Stromal cell of bone marrow (primary cell): ENCODE measurements at regions not wholly inside any gene's neighbourhood (a gene's known extent, or its start where the extent isn't known, plus 50 kb on each side); places are given as distances from the start of the nearest gene placed in this dataset.
"Not testable (repeated sequence)": the region's sequence is repeated elsewhere in the genome, so short reads cannot be mapped to it uniquely, and the experiment has no call there.

Experiments
- DNase-seq: peaks from one replicate; pipeline ENCODE4 v3.0.0-alpha.2; 2012; ENCODE audit warnings: low read depth

DNA sequence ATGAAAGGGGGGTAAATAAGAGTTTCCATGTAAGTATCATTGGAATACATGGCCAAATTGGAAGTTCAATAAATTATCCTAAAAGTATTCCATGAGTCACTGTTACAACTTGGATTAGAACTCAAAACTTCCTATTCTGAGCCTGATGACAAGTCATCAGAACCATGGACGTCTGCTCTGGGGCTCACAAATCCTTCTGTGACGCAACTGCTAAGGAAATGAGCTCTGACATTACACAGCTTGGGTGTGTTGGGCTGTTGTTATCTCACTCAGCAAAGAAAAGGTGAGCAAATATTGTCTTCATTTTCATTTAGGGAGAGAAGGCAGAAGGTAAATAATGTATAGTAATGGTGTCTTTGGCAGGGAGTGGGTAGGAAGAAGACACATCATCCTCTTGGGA is 214.8 kb upstream of the ADO start:
- no peak for DNase-seq

DNA sequence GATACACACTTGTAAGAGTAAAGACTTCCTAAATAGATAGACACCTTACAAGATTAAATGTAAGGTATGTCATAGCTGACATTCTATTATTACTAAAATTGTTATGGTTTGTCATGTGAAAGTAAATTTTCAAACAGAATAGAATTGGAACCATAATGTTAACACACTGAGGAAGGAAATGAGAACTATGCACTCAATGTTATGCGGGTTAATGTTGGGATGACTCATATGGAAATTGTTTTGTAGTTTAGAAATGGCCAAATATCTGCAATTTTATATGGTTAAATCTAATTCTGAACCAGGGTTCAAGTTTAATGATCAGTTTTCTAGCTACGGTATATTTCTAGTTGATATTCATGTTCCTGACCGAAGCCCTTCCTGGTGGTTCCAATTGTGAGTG is 214.2 kb upstream of the ADO start:
- DNase-seq: no peak

DNA sequence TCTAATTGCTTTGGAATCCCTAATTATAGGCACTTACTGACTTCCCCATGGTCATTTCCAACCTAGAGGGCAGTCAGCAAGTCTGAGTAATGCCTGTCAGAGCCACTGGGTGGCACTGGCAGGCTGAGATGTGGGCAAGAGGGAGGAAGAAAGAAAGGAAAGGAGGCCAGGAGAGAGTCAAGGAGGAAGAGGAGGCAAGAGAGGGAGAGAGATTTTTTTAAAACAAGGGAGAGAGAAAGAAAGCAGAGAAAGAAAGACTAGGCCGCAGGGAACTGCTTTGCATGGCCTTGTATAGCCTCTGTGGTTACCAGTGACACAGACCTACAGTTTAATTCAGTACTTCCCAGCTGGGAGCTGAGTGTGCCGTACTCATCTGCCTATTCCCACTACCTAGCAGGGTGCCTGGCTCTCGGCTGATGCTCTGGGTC is 210.4 kb upstream of the ADO start:
- no peak for DNase-seq

DNA sequence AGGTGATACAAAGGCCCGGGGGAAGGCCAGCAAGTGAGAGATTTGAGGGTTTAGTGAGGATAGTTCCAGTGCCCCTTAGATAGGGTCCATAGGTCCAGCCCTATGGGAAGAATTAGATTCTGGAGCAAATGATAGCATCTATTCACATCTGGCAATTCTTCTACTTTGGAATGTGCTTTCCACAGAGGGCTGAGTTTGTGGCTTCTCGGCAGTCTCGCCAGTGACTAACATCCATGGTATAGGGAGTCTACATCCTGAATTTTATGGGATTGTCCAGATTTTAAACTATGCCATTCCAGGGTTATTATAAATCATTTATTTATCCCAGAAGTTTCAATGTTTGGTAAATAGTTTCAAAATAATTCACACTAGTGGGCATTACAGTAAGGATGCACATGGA is 207.3 kb upstream of the ADO start:
- no peak for DNase-seq

DNA sequence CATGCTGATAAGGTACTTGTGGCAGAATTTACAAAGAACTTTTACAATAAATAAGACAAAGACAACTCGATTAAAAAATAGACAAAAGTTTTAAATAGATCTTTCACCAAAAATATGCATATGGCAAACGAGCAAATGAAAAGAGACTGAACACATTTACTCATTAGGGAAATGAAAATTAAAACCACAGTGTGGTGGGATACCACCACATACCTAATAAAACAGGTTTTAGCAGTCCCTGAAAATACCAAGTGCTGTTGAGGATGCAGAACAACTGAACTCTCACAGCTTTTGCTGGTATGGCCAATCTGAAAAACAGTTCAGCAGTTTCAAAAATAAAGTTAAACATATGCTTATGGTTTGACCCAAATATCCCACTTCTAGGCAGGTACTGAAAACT is 205.4 kb upstream of the ADO start:
- no peak for DNase-seq

DNA sequence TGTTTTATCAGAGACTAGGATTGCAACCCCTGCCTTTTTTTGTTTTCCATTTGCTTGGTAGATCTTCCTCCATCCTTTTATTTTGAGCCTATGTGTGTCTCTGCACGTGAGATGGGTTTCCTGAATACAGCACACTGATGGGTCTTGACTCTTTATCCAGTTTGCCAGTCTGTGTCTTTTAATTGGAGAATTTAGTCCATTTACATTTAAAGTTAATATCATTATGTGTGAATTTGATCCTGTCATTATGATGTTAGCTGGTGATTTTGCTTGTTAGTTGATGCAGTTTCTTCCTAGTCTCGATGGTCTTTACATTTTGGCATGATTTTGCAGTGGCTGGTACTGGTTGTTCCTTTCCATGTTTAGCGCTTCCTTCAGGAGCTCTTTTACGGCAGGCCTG is 198.0 kb upstream of the ADO start:
- not testable (repeated sequence) for DNase-seq

DNA sequence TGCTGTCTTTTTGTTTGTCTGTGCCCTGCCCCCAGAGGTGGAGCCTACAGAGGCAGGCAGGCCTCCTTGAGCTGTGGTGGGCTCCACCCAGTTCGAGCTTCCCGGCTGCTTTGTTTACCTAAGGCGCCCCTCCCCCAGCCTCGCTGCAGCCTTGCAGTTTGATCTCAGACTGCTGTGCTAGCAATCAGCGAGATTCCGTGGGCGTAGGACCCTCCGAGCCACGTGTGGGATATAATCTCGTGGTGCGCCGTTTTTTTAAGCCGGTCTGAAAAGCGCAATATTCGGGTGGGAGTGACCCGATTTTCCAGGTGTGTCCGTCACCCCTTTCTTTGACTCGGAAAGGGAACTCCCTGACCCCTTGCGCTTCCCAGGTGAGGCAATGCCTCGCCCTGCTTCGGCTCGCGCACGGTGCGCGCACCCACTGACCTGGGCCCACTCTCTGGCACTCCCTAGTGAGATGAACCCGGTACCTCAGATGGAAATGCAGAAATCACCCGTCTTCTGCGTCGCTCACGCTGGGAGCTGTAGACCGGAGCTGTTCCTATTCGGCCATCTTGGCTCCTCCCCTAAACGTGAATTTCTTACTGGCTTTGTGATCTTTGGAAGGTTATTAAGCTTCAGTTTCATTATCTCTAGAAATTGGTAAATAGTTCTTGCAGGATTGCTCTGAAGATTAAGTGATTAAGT is 196.2 kb upstream of the ADO start:
- not testable (repeated sequence) for DNase-seq

DNA sequence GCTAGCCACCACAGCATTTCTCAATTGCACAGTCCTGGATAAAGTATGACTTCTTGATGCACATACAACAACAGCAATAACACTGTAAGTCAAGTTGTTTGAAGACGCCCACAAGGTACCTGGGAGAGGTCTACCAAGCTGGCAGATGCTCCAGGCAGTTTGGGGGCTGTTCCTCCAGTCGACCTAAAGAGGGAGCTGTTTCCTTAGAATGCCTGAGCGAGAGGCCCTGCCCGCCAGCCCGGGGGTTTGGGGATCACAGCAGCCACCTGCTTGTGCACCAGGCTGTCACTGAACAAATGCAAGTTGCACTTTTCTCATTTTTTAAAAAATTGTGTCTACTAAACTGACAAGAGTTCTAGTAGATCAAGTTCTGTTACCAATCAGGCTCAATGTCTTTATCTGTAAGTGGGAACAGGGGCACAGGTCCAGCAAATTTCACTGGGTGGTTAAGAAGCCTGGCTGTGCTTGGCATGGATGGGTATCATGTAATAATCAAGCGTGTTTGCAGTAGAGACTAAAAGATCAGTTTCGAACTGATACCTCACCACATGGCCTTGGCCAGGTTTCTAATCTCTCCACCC is 193.8 kb upstream of the ADO start:
- DNase-seq: no peak

DNA sequence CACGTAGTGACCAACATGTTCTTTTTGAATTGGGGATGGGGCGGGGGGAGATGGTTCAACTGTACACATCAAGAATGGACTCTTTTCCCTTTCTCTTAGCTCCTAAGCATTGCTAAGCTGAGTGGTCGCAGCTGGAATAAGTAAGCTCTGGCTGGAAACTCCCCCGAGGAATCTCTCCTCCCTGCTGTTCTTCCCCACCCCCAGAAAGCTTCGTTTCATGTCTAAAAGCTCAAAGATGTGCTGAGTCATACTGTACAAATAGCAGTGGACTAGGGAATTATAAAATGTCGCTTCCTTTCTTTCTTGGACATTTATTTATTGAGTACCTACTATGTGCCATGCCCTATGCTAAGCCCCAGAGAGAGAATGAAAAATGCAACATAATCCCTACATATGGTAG is 191.1 kb upstream of the ADO start:
- DNase-seq: no peak

DNA sequence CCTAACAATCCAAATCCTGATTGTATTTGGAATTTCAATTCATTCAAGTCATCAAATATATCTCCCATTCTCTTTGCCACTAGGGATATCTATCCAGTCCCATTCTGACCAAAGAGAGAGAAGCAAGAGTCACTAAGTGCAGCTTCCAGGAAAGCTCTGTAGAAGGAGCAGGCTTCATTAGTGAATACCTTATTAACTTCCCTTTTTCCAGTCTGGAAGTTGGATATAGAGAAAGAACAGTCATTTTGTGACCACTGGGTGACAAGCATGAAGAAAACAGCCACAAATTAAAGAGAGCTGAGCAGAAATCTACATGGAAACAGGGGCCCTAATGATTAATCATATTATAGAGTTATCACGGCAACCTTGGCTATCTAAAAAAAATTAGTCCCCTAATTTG is 190.7 kb upstream of the ADO start:
- DNase-seq: no peak

DNA sequence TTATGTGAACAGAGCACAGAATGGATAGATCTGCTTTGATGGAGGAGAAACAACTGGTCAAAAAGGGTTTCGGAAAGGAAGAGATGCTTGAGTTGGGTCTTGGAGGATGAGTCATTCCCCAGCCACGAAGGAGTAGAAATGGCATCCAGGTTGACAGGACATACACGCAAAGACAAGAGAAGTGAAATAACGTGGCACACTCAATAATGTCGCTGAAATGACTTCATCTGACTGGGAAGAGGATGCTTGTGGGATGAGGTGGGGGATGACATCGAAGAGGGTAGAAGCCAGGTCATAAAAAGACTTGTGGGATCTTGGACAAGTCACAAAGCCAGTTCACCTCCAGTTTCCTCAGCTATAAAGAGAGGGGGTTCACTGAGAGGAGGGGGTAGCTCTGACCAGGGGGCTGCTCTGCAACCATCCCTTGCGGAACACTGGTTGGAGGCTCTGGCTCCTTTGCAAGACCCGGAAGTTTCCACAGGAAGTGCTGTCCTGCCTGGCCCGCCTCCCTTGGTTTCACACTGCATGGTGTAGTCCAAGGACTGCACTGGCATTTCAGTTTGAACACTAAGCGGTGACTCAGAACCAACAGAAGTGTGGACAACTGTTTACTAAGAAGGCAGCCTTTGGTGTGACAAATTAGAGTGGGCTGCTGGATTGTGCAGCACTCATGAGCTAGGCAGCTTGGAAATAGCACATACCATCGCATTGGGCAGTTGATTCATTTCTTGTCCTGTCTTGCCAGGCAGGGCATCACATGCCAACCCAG is 189.9 kb upstream of the ADO start:
- no peak for DNase-seq

DNA sequence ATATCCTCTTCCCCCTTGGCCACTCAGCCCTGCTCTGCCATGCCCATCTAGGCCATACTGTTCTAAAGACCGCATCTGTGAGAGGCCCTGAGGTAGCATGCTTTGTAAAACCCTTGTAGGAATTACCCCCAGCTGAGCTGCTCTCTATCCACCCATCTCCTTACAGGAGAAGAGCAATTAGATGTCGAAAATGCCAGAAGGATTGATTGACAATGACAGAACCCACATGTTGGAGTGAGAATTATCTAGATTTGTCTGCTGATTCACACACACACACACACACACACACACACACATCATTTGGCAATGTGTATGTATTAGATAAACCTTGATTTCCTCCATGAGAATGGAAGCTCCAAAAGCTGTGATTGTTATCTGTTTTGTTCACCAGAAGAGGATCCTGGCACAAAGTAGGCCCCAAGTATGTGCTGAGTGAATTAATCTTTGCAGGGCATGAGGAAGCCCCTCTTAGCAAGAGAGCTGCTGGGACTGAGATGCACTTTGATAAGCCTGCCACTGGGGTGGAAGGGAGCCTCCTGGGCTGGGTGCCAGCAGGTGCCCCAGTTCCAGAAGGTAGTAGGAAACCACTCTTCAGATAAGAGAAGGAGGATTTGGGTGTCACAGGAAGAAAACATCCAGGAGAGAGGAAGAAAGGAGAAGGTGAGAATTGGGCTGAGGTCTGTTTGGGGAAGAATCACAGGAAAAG is 187.5 kb upstream of the ADO start:
- no peak for DNase-seq

DNA sequence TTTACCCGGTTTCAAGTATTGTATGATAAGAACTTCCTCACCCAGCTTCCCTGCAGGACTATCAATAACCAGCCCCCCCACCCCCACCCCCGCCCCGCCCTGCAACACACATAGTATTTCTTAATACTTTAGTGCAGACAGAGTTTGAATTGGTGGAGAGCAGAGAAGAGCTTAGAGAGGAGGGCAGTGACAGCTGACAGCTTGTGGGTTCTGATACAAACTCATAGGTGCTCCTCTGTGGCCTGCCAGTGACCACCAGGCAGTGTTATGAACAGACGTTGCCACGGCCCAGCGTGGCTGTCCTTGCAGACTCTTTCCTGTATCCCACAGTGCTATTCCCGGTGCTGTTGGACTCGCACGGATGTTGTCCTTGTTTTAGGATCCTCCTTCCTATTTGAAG is 186.9 kb upstream of the ADO start:
- no peak for DNase-seq

DNA sequence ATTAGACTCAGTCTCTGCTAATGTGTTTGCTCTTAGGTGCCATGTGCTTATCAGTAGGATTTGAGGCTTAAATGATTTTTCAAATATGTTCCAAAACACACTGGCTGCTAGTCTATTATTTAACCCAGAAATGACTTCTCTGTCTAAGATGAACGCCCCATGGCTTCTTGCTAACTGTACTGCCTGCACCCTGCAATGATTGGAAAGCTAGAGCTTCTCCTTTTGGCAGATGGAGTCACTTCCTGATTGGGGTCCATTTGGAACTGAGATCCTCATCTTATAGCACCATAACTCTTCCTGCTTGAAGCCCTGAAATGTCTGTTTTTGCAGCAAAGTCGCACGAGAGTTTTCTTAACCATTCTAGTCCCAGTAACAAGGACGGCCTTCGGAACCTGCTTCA is 186.5 kb upstream of the ADO start:
- no peak for DNase-seq

DNA sequence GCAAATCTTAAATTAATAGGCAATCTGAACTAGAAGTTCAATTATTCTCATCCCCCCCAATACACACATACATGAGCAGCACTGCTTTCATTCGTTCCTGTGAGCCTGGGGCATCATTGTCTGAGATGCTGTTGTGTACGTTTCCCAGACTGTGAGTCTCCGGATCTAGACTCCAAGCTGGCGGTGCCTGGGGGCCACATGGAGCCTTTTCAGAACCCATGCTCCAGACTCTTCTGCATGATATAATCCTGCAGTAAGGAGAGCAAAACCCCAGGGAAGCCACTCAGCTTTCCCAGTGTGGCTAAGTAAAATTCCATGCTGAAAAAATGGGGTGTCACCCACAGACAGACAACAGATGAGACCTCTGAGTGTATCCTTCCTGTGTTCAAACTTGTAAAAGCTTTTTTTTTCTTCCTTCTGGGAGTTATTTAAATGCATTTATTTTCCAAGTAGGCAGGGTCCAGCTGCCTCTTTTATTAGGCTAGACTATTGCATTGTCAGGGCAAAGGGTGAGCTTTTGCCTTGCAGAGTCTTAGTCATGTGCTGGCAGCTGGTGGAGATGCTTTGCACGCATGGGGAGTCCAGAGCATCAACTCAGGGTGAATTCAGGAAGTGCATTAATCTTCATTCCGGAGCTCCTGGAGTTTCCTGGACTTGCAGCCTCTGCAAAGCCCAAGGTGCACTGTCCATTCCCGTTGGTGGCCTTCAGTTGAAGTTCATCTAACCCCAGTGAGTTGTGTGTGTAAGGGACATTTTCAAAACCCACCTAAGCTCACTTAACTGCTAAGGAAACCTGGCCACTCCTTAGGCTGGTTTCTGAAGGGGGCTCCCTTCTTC is 185.7 kb upstream of the ADO start:
- peak; percentile 77 for DNase-seq

DNA sequence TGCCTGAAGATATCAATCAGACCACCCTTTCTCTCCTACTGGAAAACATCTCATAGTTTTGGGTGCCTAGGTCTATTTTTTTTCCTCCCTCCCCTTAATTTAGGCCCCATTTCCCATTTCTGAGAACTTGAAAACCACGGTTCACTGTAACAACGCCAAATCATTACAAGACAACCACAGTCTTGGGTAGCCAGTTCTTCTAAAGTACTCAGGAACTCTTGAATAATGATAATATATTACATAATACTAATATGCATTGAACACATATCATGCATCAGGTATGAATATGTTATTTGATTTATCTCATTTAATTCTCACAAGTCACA is 185.1 kb upstream of the ADO start:
- no peak for DNase-seq

DNA sequence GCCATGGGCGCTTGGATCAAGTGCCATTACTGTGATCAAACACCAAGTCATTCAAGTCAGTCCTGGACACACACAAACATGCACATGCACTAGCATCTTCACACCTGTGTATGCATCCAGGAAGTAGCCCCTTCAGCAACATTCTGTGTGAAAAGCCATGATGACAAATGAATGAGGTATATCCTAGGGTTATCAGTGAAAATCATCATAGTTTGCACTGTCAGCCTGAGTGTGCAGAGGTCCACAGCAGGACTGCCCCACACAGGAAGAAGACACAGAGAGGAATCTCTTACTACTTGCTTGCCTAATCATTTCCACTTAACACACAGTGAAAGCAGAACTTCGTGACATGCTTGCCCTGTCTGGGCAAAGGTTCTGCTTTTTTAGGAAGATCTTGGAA is 184.0 kb upstream of the ADO start:
- no peak for DNase-seq

DNA sequence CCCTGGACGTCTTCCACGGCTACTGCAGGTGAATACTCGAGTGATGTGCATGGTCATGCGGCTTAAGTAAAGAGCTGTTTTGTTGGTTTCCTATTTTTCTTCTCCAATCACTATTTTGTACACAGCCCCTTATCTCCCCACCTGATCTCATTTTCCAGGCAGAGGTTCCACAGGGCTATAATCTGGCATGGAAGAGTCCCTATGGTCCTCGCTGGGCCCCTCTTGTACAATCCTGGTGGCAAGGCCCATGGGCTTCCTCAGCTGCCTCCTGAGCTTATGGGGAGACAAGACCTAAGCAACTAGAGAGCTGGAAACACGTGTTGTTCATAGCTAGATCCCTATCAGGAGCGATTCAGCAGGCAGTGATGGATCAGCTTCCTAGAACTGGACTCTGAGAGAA is 181.3 kb upstream of the ADO start:
- DNase-seq: no peak

DNA sequence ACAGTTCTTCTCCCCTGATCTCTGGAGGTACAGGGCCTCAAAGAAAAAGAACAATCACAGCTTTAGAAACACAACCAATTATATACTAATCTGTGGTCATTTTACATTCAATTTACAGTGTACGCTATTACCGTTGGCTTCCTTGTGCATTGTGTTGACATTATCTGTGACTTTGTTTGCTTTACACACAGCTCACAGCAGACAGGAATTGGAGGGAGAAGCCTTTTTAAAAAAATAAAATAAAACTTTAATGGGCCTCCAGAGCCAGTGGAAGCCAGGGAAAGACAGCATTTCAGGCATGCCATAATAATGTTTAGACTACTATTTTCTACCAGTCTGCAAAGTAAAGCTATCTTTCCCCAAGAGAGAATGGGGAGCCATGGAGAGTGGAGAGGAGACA is 179.0 kb upstream of the ADO start:
- no peak for DNase-seq

DNA sequence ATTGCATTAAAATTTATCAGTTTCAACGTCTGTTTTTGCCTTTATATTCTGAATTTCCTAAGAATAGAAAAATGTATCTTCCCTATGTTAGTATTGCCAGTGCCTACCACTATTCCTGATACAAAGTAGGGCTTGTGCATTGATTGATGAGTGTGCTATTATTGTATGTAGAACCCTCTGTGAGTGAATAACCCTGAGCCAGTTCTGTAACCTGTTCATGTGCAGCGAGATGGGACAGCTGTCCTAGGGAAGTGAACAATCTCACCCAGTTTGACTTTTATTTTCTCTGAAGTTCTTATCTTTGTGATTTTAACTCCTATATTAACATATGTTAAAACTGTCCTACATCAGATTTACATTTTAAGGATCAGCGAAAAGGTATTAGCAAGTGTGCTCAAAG is 178.4 kb upstream of the ADO start:
- no peak for DNase-seq

DNA sequence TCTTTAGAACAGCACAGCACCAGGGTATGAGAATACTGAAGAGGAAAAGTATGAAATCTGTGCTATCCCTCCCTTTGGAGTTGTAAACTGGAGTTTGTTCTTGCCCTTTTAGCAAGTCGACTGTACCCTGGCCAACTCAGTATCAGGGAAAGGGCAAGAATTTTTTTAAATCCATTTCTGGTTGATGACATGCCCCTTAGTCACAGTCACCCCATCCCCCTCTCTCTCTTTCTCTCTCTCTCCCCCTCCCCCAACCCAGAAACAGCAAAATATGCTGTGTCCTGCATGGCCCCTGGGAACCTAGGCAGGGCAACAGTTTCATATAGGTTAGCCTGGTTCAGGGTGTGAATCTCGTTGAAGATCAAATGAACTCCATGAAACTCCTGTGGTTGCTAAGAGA is 177.7 kb upstream of the ADO start:
- peak; percentile 73 for DNase-seq

DNA sequence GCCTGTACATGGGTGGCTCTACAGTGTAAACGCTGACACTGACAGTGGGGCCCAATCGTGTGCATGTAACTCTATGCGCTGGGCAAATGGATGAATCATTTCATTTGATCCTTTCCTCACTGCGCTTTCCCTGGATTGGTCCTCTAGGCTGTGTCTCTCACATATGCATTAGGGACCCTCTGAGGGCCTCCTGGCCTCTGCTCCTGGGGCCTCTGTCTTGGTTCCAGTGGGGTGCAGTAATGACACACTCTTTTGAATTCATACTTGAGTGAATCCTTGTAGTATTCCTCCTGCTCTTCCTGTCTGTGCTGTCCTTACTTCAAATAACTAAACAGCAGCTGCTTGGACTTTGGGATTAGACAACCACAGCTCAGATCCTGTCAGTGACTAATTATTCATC is 176.5 kb upstream of the ADO start:
- no peak for DNase-seq
